HG03025 (cell line): ENCODE measurements at regions not wholly inside any gene's neighbourhood (a gene's known extent, or its start where the extent isn't known, plus 50 kb on each side); places are given as distances from the start of the nearest gene placed in this dataset.

Source experiments
- ATAC-seq: cut with Tn5 transposase; IDR thresholded peaks from one replicate; pipeline ENCODE4 v1.9.1; 2021; ENCODE audit warnings: mild to moderate bottlenecking, moderate library complexity; ENCODE audit not compliant: unreplicated experiment, low FRiP score

DNA sequence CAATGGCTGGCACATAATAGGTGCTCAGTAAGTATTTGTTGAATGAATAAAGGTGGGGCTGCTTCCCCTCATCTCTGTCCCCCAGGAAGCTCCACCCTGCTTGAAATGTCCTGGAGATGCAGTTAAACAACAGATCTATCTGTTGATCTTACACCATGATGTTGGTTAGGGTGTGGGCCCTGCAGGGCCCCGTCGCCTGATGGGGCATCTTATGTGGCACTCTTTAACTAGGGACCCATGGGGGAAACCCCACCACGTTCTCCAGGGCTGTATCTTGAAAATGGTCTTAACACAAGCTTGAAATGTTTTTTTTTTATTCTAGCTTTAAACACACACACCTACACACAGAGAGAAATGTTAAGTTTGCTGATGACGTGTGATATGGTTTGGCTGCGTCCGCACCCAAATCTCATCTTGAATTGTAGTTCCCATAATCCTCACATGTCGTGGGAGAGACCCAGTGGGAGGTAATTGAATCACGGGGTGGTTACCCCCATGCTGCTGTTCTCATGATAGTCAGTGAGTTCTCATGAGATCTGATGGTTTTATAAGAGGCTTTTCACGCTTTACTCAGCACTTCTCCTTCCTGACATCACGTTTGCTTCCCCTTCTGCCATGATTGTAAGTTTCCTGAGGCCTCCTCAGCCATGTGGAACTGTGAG, 741.7 kb downstream of the VRK1 start:
- ATAC-seq, result no peak

GRCh38 chr14:97539411-97539795, 742.2 kb downstream of the VRK1 start:
- no peak for ATAC-seq

GRCh38 chr14:97539884-97540283, 742.7 kb downstream of the VRK1 start:
- ATAC-seq, result no peak

DNA sequence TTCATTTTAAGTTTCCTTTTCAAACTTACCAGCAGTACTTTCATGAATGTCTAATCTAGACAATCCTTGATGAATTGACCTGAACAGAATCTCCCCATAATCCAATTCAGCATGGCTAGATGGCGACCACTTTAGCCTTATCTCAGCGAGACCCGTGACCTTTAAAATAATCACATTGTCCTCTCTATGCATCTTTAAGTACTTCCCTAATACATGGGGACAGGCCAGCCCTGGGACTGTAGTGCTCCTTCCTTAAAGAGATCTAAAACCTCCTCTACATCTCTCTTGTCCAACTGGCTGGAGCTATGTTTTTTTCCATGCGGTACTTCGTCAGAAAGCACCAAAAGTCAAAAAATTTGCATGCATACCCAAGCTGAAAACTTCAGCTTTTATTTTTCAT, 746.0 kb downstream of the VRK1 start:
- no peak for ATAC-seq

DNA sequence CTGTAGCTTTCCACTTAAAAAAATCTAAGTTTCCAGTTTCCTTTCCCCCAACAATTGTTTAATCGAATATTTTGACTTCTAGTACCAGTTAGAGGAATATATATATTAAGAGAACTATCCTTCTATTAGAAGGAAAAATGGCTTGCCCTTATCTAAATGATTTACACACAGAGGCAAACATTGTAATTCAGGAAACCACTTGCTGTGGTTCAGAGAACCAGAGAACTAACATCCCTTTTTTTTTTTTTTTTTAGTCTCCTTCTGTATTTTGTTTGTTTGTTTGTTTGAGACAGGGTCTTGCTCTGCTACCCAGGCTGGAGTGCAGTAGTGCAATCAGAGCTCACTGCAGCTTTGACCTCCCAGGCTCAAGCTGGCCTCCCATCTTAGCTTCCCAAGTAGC, 746.6 kb downstream of the VRK1 start:
- ATAC-seq, result no peak

DNA sequence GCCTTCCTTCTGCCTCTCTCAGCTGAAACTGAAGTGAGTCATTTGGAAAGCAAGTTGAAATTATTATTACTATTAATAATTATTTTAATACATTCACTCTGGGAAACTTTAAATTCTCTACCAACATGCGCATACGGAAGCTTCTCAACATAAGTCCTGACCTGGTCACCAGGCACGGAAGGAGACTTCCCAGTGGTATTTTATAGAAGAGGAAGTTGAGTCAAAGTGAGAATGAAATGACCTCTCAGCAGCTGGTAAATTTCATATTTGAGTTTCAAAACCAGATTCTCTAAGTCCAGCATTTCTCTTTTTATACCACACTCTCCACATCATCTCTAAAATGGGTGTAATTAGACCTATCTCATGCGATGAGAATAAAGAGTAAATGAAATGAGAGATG, 747.4 kb downstream of the VRK1 start:
- ATAC-seq, result no peak

- ATAC-seq, result no peak
Measured at GRCh38 chr14:97546491-97547230, 749.5 kb downstream of the VRK1 start.

DNA sequence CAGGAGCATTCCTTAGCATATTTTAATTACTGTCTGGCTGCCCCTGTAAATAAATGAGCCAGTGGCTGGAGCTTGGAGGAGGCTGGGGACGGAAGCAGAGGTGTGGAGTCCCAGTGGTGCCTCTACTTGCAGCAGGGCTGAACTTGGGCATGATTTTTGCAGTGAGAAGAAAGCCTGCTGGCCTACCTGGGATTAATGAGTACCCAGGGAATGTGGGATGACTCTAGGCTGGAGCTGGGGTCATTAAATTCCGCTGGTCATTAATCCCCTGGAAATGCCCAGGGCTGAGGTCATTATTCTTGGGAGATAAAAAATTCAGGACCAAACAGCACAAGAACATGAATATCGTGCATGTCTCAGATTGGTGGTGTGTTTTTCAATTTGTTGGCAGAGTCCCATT, 753.3 kb downstream of the VRK1 start:
- no peak for ATAC-seq

- no peak for ATAC-seq
Measured at GRCh38 chr14:97554597-97554996, 757.4 kb downstream of the VRK1 start.

DNA sequence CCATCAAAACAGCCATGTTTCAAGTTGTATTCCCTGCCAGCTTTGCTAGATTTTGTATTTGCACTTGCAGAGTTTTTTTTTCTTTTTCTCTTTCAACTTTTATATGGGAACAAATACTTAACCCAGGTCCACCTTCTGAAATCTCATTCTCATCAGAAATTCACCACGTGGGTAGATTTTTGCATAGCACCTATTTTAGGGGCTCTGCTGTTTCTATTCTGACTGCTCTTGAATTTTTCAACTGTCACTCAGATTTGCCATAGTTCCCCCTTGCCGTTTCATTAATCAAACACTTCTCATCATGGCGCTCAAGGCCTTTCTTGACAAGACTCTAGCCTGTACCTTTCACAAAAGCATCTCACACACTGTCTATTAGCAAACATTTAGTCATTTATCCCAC, 767.2 kb downstream of the VRK1 start:
- ATAC-seq, result no peak

- ATAC-seq, result no peak
Measured at GRCh38 chr14:97571201-97571600, 774.0 kb downstream of the VRK1 start.

DNA sequence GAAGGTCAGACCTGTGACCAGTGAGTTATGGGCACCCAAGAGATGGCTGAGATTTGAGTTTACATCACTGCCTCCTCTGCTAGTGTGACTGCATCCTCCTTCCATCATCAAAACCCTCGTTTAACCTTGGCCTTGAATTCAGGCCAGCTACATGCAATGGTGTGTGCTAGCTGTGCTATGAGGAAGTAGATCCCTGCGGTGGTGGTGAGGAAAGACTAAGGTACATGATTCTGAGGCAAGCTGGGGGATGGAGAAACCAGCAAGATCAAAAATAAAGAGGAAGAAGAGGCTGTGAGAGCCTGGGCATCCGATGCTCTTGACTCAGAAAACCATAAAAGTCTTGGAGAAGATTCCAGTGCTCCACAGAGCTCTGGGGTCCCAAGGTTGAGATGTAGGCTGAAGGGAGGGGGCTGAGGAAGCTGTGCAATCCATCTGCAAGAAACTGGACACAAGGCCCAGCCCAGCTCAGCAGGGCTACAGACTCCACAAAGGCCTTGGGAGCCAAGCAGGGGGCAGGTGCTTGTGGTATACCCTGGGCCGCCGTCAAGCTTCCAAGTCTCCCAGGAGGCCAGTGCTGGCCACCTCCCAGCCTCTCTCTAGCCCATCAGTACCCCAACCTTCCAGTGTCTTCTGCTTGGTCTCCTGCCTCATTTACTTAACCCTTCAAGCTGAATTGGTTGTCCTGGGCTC, 774.8 kb downstream of the VRK1 start:
- ATAC-seq, result no peak

GRCh38 chr14:97572583-97573458, 775.6 kb downstream of the VRK1 start:
- no peak for ATAC-seq

- no peak for ATAC-seq
Measured at GRCh38 chr14:97575677-97576076, 778.5 kb downstream of the VRK1 start.

- no peak for ATAC-seq
Measured at GRCh38 chr14:97578982-97579548, 781.9 kb downstream of the VRK1 start.

GRCh38 chr14:97581016-97581415, 783.8 kb downstream of the VRK1 start:
- no peak for ATAC-seq

DNA sequence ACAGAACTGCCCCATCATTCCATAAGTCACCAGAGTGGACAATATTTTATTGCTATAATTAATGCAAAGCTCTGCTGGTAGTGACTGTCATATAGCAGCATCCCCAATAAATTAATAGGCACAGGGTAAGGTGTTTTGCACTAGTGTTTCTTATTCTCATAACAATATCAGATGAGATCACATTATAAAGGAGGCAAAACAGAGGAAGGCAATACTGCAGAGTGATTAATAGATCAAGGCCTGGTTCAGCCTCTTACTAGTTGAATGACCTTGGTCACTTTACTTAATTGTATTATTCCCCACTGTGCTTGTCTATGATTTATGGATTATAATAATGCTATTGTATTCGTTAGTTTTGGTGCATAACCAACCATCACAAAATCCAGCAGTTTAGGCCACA, 784.8 kb downstream of the VRK1 start:
- no peak for ATAC-seq

DNA sequence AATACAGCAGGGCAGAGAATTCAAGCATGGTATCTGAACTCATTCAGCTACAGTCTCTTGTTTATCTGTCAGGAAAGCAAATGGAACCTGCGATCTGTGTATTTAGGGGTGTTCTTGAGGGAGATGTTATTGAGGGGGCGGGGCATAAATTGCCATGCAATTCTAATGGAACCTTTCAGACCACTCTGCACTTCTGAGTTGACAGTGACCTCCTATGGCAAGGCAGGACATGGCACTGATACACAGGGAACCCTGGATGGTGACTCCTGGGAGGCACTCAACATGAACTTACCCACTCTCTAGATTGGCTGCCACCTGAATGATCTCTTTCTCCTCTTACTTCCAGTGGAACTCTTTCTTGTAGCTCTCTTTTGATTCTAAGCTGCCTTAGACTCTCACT, 787.3 kb downstream of the VRK1 start:
- no peak for ATAC-seq

DNA sequence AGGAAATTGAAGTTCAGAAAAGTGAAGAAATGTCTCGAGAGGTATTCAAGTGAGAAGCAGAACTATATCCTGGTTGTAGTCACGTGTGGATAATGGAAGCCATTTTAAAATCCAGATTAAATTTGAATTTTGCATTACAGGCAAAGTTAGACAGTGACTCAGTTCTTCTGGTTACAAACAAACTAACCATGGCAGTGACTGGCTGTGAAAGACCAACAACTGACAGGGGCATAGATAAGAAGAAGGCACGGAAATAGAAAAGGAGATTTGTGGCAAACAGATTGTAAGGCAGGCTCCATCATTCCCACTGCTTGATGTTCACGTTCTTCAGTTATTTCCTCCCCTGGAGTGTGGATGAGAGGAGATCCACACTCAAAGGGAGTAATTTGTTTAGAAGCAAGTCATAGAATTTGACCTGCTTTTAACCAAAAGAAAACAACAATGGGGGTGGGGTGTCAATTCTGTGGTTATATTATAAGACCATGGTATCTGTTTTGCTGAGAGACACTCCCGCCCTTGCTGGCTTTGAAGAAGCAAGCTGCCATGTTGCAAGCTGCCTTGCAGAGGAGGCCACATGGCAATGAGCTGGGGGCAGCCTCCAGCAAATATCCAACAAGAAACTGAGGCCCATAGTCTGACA, 795.3 kb downstream of the VRK1 start:
- ATAC-seq, result no peak

DNA sequence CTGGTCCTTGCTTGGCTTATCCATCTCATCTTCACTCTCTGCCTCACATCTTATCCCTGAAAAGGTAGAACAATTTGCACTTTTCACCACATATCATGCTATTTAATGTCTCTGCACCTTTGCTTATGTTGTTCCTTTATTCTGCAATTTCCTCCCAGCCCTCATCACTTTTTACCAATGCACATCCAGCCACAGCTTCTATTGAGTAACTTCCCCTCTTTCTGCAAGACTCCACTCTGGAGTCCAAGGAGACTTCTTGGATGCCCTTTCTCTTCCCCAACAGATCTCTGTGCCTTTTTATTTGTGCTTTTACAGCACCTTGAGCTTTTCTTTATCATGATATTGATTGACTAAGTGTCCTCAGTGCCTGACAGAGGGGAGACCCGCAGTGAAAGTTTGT, 797.1 kb downstream of the VRK1 start:
- no peak for ATAC-seq
